GM19238 (cell line): ENCODE measurements at regions not wholly inside any gene's neighbourhood (a gene's known extent, or its start where the extent isn't known, plus 50 kb on each side); places are given as distances from the start of the nearest gene placed in this dataset.
A peak's percentile ranks its signal among the peaks of the same experiment; 100 is the strongest.

Experiments used
- DNase-seq: peaks from one replicate; pipeline ENCODE4 v3.0.0; 2011; ENCODE audit warnings: low spot score; ENCODE audit not compliant: insufficient read length

- DNase-seq = no peak
Measured at GRCh38 chr12:4108803-4109345, 164.7 kb upstream of the CCND2 start.

DNA sequence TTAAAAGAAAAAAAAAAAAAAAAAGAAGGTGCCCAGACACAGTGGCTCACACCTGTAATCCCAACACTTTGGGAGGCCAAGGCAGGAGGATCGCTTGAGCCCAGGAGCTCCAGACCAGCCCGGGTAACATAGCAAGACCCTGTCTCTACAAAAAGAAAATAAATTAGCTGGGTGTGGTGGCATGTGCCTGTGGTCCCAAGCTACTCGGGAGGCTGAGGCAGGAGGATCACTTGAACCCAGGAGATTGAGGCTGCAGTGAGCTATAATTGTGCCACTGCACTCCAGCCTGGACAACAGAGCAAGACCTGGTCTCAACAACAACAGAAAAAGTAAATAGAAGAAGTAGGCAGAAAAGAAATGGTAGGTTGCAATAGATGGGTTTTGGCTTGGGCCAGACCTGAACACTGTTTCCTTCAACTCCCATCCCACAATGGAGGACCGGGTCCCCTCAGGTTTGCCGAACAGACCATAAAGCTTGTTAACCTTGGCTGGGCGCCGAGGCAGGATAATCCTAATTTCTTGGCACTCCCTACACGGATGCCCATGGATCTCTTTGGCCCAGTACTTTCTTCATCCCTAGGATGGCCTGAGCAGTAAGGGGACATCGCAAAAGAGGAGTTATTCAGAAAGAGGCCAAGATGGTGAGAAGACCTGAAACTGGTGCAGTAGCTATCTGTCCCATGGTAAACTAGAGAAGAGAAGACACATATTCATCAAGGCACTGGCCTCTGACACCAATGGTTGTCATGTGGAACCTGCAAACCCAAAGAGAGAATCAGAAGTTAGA lies 165.5 kb upstream of the CCND2 start:
- DNase-seq = no peak

- DNase-seq = peak; percentile 65
Measured at GRCh38 chr12:4107436-4107878, 166.1 kb upstream of the CCND2 start.

DNA sequence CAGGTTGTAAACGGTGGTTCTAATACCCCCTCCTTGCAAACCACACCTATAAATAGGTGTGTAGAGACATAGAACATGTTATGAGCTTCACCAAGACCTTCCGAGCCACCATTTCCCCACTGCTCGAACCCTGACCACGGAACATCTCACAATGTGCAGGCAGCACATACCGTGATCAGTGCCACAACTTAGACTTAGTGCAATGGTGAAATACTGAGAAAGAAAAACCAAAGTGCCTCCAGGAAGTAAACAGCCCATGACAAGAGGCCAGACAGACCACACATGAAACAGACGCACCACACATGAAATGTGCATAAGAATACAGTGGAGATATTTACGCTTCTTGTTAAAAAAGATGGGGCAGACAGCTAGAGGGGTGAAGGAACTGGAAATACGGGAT lies 166.9 kb upstream of the CCND2 start:
- no peak for DNase-seq

DNA sequence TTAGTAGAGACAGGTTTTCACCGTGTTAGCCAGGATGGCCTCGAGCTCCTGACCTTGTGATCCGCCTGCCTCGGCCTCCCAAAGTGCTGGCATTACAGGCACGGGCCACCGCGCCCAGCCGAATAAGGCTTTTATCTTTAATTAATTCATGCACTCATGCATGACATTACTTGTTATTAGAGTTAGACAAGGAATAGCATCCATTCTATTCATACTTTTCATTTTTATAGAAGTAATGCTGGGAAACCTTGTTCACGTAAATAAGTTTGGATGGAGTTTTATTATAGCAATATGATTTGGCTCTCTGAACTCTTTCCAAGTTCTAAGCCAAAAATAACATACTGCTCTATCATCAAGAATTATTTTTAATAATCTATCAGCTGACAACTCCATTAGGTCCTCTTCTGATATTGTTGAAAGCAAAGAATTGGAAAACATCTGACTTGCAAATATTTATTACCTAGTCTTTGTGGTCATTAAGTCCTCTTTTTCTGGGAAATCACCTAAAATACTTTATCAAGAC lies 168.8 kb upstream of the CCND2 start:
- DNase-seq = no peak

DNA sequence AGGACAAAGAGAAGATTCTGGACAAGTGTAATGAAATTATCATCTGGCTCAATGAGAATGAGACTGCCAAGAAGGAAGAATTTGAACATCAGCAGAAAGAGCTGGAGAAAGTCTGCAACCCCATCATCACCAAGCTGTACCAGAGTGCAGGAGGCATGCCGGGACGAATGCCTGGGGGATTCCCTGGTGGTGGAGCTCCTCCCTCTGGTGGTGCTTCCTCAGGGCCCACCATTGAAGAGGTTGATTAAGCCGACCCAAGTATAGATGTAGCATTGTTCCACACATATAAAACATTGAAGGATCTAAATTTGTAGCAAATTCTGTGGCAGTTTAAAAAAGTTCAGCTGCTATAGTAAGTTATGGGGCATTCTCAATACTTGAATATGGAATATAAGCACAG lies 174.3 kb upstream of the CCND2 start:
- no peak for DNase-seq

DNA sequence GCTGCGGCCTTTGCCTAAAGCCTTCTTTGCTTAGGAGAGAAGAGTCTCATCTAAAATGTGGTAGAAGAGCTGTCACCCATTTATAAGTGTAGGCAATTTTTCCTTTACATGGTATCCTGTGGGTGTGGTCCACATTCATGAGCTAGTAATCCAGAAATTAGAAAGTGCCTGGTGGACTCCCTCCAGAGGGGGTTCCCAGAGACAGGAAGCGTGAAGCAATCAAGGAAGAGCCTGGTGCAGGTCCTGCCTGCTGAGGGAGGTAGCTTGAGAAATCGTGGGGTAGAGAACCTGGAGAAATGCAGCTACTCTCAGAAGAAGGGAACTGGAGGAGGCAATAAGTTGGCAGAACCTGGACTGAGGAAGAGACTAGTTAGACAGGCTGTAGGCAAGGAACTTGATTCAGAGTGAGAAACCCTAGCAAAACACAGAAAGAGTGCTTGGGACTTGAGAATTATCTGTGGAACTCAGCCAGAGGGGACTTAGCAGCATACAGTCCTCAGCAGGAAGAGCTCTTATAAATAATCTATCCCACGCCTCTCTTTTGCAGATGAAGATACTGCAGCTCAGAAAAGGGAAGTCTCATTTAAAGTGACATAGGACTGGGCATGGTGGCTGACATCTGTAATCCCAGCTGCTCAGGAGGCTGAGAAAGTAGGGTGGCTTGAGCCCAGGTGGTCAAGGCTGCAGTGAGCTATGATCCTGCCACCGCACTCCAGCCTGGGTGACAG lies 182.4 kb upstream of the CCND2 start:
- no peak for DNase-seq

DNA sequence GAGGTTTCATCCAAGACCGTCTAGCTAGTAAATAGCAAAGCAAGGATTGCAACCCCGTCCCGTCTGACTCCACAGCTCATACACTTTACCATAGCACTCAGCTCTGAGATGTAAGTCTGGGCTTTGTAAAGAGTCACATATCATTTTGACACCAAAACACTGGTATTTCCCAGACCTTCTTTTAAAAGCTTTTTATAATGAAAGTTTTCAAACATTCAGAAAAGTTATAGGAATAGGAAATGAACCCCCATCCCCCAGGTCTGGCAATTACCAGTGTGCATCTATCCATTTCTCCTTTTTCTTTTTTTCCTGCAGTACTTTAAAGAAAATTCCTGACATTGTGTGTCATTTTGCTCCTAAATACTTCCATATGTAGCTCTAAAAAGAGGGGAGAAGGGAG lies 183.6 kb upstream of the CCND2 start:
- DNase-seq = no peak

DNA sequence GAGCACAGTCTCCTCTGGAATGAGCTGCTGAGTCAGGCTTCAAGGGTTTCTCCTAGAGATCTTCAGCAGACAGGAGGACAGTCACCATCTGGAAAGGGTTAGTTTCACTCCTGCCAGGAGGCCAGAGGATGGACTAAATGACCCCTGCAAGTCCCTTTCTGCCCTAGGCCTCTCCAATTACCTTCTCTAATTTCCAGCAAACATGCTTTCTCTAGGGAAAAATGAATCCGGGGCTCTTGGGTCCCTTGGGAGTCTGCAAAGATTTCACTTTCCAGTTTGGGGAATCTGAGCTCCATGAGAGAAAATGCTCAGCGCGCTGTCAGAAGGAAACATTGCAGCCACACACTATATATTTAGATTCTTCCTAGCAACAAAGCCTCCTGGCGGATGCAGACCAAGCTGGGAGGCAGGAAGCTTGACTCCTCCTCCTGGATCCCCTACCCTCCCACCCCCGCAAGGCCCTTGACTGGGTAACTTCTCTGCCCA lies 184.4 kb upstream of the CCND2 start:
- no peak for DNase-seq

GRCh38 chr12:4088451-4088850 lies 185.1 kb upstream of the CCND2 start:
- DNase-seq = no peak

GRCh38 chr12:4086481-4086880 lies 187.1 kb upstream of the CCND2 start:
- no peak for DNase-seq

- no peak for DNase-seq
Measured at GRCh38 chr12:4084573-4084972, 189.0 kb upstream of the CCND2 start.

GRCh38 chr12:4082809-4083403 lies 190.7 kb upstream of the CCND2 start:
- no peak for DNase-seq

DNA sequence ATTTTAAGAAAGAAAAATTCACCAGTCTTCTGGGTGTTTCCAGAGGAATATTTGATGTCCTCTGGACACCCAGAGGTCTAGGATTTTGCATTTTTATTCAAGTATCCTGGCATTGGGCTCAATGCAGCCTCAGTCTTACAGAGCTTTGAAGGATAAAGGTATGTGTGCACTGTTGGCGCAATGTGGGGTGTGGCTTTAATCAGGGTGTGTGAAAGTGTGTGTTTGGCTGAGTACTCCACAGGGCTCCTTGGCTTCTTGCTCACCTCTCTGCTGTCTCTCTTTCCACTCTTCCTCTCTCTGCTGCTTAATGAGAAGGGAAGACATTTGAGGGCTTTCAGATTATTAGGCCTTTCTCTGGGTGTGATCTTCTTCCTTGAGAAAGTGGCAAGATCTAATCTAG lies 193.3 kb upstream of the CCND2 start:
- no peak for DNase-seq

DNA sequence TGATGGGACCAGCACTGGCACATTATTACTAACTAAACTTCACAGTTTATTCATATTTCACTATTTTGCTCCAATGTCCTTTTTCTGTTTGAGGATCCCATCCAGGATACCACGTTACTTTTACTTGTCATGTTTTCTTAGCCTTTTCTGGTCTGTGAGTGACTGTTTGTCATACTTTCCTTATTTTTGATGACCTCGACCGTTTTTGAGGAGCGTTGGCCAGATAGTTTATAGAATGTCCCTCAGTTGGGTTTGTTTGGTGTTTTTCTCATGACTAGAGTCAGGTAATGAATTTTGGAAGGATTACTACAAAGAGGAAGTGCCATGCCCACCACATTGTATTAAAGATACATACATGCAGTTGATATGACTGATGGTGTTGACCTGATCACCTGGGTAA lies 199.4 kb upstream of the CCND2 start:
- no peak for DNase-seq

- DNase-seq = no peak
Measured at GRCh38 chr12:4069670-4070010, 196.4 kb upstream of the PARP11 start.

- DNase-seq = no peak
Measured at GRCh38 chr12:4068981-4069669, 195.9 kb upstream of the PARP11 start.

DNA sequence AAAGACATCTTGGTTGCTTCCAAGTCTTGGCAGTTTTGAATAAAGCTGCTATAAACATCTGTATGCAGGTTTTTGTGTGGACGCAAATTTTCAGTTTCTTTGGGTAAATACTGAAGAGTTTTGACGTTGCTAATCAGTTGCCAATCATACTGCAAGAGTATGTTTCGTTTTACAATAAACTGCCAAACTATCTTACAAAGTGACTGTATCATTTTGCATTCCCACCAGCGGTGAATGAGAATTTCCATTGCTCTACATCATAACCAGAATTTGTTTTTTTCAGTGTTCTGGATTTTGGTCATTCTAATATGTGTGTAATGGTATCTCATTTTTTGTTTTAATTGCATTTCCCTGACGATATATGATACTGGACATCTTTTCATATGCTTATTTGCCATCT lies 190.8 kb upstream of the PARP11 start:
- no peak for DNase-seq

DNA sequence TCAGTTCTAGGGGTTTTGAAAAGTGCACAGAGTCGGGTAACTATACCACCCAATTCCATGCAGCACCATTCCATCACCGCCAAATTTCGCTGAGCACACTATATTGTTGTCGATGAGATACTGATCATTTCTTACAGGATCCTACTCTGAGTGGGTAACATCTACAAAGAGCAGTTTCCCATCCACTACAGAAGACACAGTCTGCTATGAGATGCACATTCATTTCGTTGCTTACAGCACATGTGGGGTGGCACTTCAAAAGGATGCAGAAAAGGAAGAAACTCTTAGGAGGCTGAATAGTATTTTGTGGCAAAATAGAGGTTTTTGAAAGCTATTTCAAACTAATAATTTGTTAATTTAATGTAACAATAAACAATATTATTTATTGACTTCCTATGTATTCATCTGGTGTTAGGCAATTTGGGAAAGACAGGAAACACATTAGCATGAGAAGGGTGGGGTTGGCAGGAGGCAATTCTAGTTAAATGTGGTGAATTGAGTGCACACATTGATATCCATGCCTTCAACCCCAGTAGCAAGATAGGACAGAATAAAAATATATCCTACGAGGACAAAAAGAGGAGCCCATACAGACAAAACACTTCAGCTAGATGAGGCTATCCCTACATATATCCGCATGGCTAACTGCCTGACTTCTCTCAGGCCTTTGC lies 186.8 kb upstream of the PARP11 start:
- no peak for DNase-seq

- DNase-seq = no peak
Measured at GRCh38 chr12:4056910-4057845, 184.0 kb upstream of the PARP11 start.
